ENCODE measurements at regions not wholly inside any gene's neighbourhood (a gene's known extent, or its start where the extent isn't known, plus 50 kb on each side); places are given as distances from the start of the nearest gene placed in this dataset.

- DNase-seq (ENCODE audit: extremely low read depth, low read depth) = no peak
- peak; percentile 26 for TF ChIP-seq CTCF (IDR thresholded peaks at IDR 0.05; ENCODE audit: low read depth, low read length)
These were observed 819.2 kb downstream of the PCDH18 start for GRCh38 chr4:136713140-136713539.

- DNase-seq (ENCODE audit: extremely low read depth, low read depth) = no peak
- no peak for TF ChIP-seq CTCF (IDR thresholded peaks at IDR 0.05; ENCODE audit: low read depth, low read length)
These were observed 822.4 kb downstream of the PCDH18 start for GRCh38 chr4:136709897-136710296.

- DNase-seq (ENCODE audit: extremely low read depth, low read depth) = peak; percentile 45
- TF ChIP-seq CTCF (IDR thresholded peaks at IDR 0.05; ENCODE audit: low read depth, low read length) = no peak
These were observed 825.4 kb downstream of the PCDH18 start for GRCh38 chr4:136706942-136707341.

GRCh38 chr4:136699905-136700304 lies 832.4 kb downstream of the PCDH18 start:
- no peak for TF ChIP-seq CTCF (IDR thresholded peaks at IDR 0.05; ENCODE audit: low read depth, low read length)
- DNase-seq (ENCODE audit: extremely low read depth, low read depth) = no peak

GRCh38 chr4:136691607-136692006 lies 840.7 kb downstream of the PCDH18 start:
- no peak for DNase-seq (ENCODE audit: extremely low read depth, low read depth)
- no peak for TF ChIP-seq CTCF (IDR thresholded peaks at IDR 0.05; ENCODE audit: low read depth, low read length)

GRCh38 chr4:136690360-136690759 lies 841.9 kb downstream of the PCDH18 start:
- DNase-seq (ENCODE audit: extremely low read depth, low read depth) = no peak
- TF ChIP-seq CTCF (IDR thresholded peaks at IDR 0.05; ENCODE audit: low read depth, low read length) = no peak

GRCh38 chr4:136687596-136687995 lies 844.7 kb downstream of the PCDH18 start:
- DNase-seq (ENCODE audit: extremely low read depth, low read depth) = no peak
- no peak for TF ChIP-seq CTCF (IDR thresholded peaks at IDR 0.05; ENCODE audit: low read depth, low read length)

Measured in AG09319 (cell line).